Neural cell (in vitro differentiated cells): ENCODE measurements at regions not wholly inside any gene's neighbourhood (a gene's known extent, or its start where the extent isn't known, plus 50 kb on each side); places are given as distances from the start of the nearest gene placed in this dataset.

Experiments used
- H2AFZ ChIP-seq: fragments of 200-600, 300-800 bp; sonication (generic), shearing (Covaris generic); 2 replicates; pipeline ENCODE4 v1.6.0; 2014; ENCODE audit warnings: low read depth, mild to moderate bottlenecking, antibody characterized with exemption, low read length, moderate library complexity
- H3F3A ChIP-seq: fragments of 200-600 bp; shearing (Covaris generic); 2 replicates; pipeline ENCODE4 v1.6.1; 2016; ENCODE audit warnings: mild to moderate bottlenecking, moderate library complexity, mixed read lengths, antibody characterized with exemption, low read length; ENCODE audit not compliant: insufficient read depth, poor library complexity, severe bottlenecking
- H3K27ac ChIP-seq: fragments of 200-600, 300-800 bp; sonication (generic), shearing (Covaris generic); 2 replicates; pipeline ENCODE4 v1.5.1; 2014; ENCODE audit warnings: mild to moderate bottlenecking, low read length, moderate library complexity
- H3K27me3 ChIP-seq: fragments of 300-800, 200-600 bp; sonication (generic), shearing (Covaris generic); 2 replicates; pipeline ENCODE4 v1.6.0; 2014; ENCODE audit warnings: mild to moderate bottlenecking, low read depth, low read length, moderate library complexity; ENCODE audit not compliant: insufficient read depth
- H3K36me3 ChIP-seq: fragments of 300-800, 200-600 bp; sonication (generic), shearing (Covaris generic); 2 replicates; pipeline ENCODE4 v1.5.1; 2014; ENCODE audit warnings: mild to moderate bottlenecking, antibody characterized with exemption, low read length, moderate library complexity; ENCODE audit not compliant: insufficient read depth
- H3K4me2 ChIP-seq: fragments of 300-800, 200-600 bp; sonication (generic), shearing (Covaris generic); 2 replicates; pipeline ENCODE4 v1.6.0; 2014; ENCODE audit warnings: mild to moderate bottlenecking, low read length
- H3K4me3 ChIP-seq: fragments of 300-800, 200-600 bp; sonication (generic), shearing (Covaris generic); 2 replicates; pipeline ENCODE4 v1.5.1; 2014; ENCODE audit warnings: mild to moderate bottlenecking, low read length, moderate library complexity
- H3K79me2 ChIP-seq: fragments of 200-600 bp; shearing (Covaris generic); replicated peaks from 2 replicates; pipeline ENCODE4 v1.6.0; 2014; ENCODE audit warnings: mild to moderate bottlenecking, low read length, moderate library complexity; ENCODE audit not compliant: insufficient read depth
- H3K9ac ChIP-seq: fragments of 300-800, 200-600 bp; sonication (generic), shearing (Covaris generic); 2 replicates; pipeline ENCODE4 v1.6.1; 2016; ENCODE audit warnings: mild to moderate bottlenecking, low read length, mixed read lengths
- H3K9me2 ChIP-seq: fragments of 200-600 bp; shearing (Covaris generic); 2 replicates; pipeline ENCODE4 v1.6.1; 2016; ENCODE audit warnings: mild to moderate bottlenecking, low read length, mixed read lengths; ENCODE audit not compliant: insufficient read depth
- H3K9me3 ChIP-seq: fragments of 200-600, 300-800 bp; sonication (generic), shearing (Covaris generic); 2 replicates; pipeline ENCODE4 v1.6.1; 2016; ENCODE audit warnings: mild to moderate bottlenecking, mixed run types, low read length, moderate library complexity, mixed read lengths
- H4K20me1 ChIP-seq: fragments of 200-600 bp; shearing (Covaris generic); 2 replicates; pipeline ENCODE4 v1.6.1; 2016; ENCODE audit warnings: mild to moderate bottlenecking, mixed run types; ENCODE audit not compliant: insufficient read depth
- CTCF ChIP-seq: fragments of 450-650 bp; IDR thresholded peaks from 2 replicates; pipeline ENCODE4 v1.5.1; 2014; ENCODE audit warnings: antibody characterized with exemption, mild to moderate bottlenecking, moderate library complexity; ENCODE audit not compliant: poor library complexity, severe bottlenecking
- EP300 ChIP-seq: fragments of 450-650 bp; conservative IDR thresholded peaks from 2 replicates; pipeline ENCODE4 v1.6.1; 2014; ENCODE audit warnings: antibody characterized with exemption, mild to moderate bottlenecking, moderate library complexity; ENCODE audit not compliant: poor library complexity, severe bottlenecking
- EZH2 ChIP-seq: fragments of 200-600, 300-800 bp; shearing (Covaris generic), sonication (generic); IDR thresholded peaks from 2 replicates; pipeline ENCODE4 v1.6.1; 2014; ENCODE audit warnings: antibody characterized with exemption, low read length, borderline replicate concordance, mild to moderate bottlenecking; ENCODE audit not compliant: insufficient read depth, poor library complexity, severe bottlenecking
- MXI1 ChIP-seq: fragments of 450-650 bp; conservative IDR thresholded peaks from 2 replicates; pipeline ENCODE4 v1.6.1; 2014; ENCODE audit warnings: antibody characterized with exemption, mild to moderate bottlenecking; ENCODE audit not compliant: poor library complexity, severe bottlenecking
- POLR2AphosphoS5 ChIP-seq: IDR thresholded peaks from 2 replicates; pipeline ENCODE4 v1.6.1; 2012
- RAD21 ChIP-seq: fragments of 450-650 bp; conservative IDR thresholded peaks from 2 replicates; pipeline ENCODE4 v1.6.1; 2014; ENCODE audit warnings: antibody characterized with exemption, mild to moderate bottlenecking, moderate library complexity
- SMC3 ChIP-seq: fragments of 450-650 bp; conservative IDR thresholded peaks from 2 replicates; pipeline ENCODE4 v1.6.1; 2014; ENCODE audit warnings: antibody characterized with exemption, mild to moderate bottlenecking, moderate library complexity; ENCODE audit not compliant: poor library complexity
- TAF1 ChIP-seq: IDR thresholded peaks from 2 replicates; pipeline ENCODE4 v1.6.1; 2012; ENCODE audit warnings: low read depth
- TF ChIP-seq, protein P1 (sequence below): IDR thresholded peaks from 2 replicates; pipeline ENCODE4 v1.6.1; 2012; ENCODE audit warnings: borderline replicate concordance

- no peaks in the 10 kb centered on the region for H3K79me2 ChIP-seq
- no peaks in the 10 kb centered on the region for H3K27me3 ChIP-seq
- H2AFZ ChIP-seq: no peak overlapping the region
- no peak overlapping the region for H3K27ac ChIP-seq
- no peak overlapping the region for H3K9ac ChIP-seq
- H3K4me2 ChIP-seq: no peak overlapping the region
- no peaks in the 10 kb centered on the region for H4K20me1 ChIP-seq
- no peaks in the 10 kb centered on the region for H3F3A ChIP-seq
- no peak for TF ChIP-seq EZH2
- H3K9me2 ChIP-seq: no peaks in the 10 kb centered on the region
- H3K9me3 ChIP-seq: no peaks in the 10 kb centered on the region
- H3K36me3 ChIP-seq: no peaks in the 10 kb centered on the region
- H3K4me3 ChIP-seq: no peak overlapping the region
These were observed 170.5 kb upstream of the NOCT start for GRCh38 chr4:138845054-138845453.

DNA sequence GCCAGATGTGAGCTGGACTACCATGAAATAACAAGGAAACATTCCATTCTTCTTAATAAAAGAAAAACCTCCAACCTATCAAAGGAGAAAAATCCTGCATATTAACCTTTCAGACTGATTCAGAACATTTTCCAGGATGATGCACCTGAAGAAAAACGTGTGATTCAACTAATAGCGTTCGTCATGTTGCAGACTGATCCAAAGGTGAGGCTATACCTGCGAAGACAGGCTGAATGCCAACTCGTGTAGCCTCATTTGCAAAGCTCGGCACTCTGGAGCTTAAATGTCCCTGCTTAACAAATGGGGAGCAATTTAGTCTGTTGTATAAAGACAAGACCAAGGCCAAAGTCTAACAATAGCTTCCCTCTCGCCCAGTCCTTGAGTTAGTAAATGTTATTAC lies 172.0 kb upstream of the NOCT start:
- H3K4me2 ChIP-seq: no peak overlapping the region
- H2AFZ ChIP-seq: no peak overlapping the region
- H3K4me3 ChIP-seq: no peak overlapping the region
- H3K27ac ChIP-seq: no peak overlapping the region
- H3K9me3 ChIP-seq: no peaks in the 10 kb centered on the region
- H4K20me1 ChIP-seq: no peaks in the 10 kb centered on the region
- no peaks in the 10 kb centered on the region for H3K79me2 ChIP-seq
- H3K36me3 ChIP-seq: no peaks in the 10 kb centered on the region
- H3F3A ChIP-seq: no peaks in the 10 kb centered on the region
- no peaks in the 10 kb centered on the region for H3K9me2 ChIP-seq
- H3K27me3 ChIP-seq: no peaks in the 10 kb centered on the region
- H3K9ac ChIP-seq: no peak overlapping the region
- TF ChIP-seq EZH2 (no peak), RAD21 (no peak), POLR2AphosphoS5 (no peak), MXI1 (no peak), CTCF (no peak), SMC3 (no peak), EP300 (no peak), TAF1 (no peak)
- TF ChIP-seq, protein P1, sequence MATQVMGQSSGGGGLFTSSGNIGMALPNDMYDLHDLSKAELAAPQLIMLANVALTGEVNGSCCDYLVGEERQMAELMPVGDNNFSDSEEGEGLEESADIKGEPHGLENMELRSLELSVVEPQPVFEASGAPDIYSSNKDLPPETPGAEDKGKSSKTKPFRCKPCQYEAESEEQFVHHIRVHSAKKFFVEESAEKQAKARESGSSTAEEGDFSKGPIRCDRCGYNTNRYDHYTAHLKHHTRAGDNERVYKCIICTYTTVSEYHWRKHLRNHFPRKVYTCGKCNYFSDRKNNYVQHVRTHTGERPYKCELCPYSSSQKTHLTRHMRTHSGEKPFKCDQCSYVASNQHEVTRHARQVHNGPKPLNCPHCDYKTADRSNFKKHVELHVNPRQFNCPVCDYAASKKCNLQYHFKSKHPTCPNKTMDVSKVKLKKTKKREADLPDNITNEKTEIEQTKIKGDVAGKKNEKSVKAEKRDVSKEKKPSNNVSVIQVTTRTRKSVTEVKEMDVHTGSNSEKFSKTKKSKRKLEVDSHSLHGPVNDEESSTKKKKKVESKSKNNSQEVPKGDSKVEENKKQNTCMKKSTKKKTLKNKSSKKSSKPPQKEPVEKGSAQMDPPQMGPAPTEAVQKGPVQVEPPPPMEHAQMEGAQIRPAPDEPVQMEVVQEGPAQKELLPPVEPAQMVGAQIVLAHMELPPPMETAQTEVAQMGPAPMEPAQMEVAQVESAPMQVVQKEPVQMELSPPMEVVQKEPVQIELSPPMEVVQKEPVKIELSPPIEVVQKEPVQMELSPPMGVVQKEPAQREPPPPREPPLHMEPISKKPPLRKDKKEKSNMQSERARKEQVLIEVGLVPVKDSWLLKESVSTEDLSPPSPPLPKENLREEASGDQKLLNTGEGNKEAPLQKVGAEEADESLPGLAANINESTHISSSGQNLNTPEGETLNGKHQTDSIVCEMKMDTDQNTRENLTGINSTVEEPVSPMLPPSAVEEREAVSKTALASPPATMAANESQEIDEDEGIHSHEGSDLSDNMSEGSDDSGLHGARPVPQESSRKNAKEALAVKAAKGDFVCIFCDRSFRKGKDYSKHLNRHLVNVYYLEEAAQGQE: no peak

DNA sequence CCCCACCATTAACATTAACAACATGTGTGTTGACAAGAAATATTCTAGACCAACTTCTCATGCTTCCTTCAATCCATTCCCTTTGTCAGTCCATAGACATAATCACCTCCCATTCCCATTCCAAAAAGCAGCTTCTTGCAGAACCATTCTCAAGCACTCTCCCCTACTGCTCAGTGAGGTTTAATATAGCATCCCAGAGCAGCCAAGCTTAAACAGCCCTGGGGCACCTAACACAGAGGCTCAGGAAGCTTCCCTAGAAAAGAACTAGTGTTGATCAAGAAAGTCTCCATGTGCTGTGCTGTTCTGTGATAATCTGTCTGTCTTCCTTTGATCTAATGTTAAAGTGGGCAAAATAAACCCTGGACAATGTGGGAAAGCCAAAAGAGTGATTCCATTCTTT lies 174.2 kb upstream of the NOCT start:
- Histone ChIP-seq H2AFZ (no peak overlapping the region), H3K79me2 (no peaks in the 10 kb centered on the region), H3K27me3 (no peaks in the 10 kb centered on the region), H3K9me3 (no peaks in the 10 kb centered on the region), H4K20me1 (no peaks in the 10 kb centered on the region), H3K9ac (no peak overlapping the region), H3K36me3 (no peaks in the 10 kb centered on the region), H3K4me3 (no peak overlapping the region), H3K4me2 (no peak overlapping the region), H3F3A (no peaks in the 10 kb centered on the region), H3K9me2 (no peaks in the 10 kb centered on the region), H3K27ac (no peak overlapping the region)
- TF ChIP-seq RAD21 (no peak), SMC3 (no peak), EP300 (no peak), MXI1 (no peak), POLR2AphosphoS5 (no peak), CTCF (no peak), TAF1 (no peak), EZH2 (no peak)
- TF ChIP-seq, protein P1: no peak
